GM12875 (cell line): ENCODE measurements at regions not wholly inside any gene's neighbourhood (a gene's known extent, or its start where the extent isn't known, plus 50 kb on each side); places are given as distances from the start of the nearest gene placed in this dataset.

ENCODE experiments used
- H3K4me3 ChIP-seq: one replicate; pipeline ENCODE4 v1.5.1; 2011; ENCODE audit warnings: low read depth, low read length, control low read depth
- CTCF ChIP-seq: IDR thresholded peaks from 2 replicates; pipeline ENCODE4 v1.5.1; 2011; ENCODE audit warnings: low read depth, mild to moderate bottlenecking, control low read depth, inconsistent platforms, low read length, moderate library complexity, borderline replicate concordance; ENCODE audit not compliant: insufficient read depth

- no peak for TF ChIP-seq CTCF
- H3K4me3 ChIP-seq, result no peak overlapping the region
These were observed 534.4 kb upstream of the PKN2 start for GRCh38 chr1:88149686-88150085.

GRCh38 chr1:88150330-88150729, 533.7 kb upstream of the PKN2 start:
- H3K4me3 ChIP-seq, result no peak overlapping the region
- TF ChIP-seq CTCF, result no peak

GRCh38 chr1:88163187-88163586, 520.9 kb upstream of the PKN2 start:
- no peak for TF ChIP-seq CTCF
- no peak overlapping the region for H3K4me3 ChIP-seq

- H3K4me3 ChIP-seq, result no peak overlapping the region
- no peak for TF ChIP-seq CTCF
These were observed 515.9 kb upstream of the PKN2 start for GRCh38 chr1:88168126-88168525.

GRCh38 chr1:88169139-88169538, 514.9 kb upstream of the PKN2 start:
- TF ChIP-seq CTCF, result no peak
- H3K4me3 ChIP-seq, result no peak overlapping the region

- H3K4me3 ChIP-seq, result no peak overlapping the region
- no peak for TF ChIP-seq CTCF
These were observed 514.1 kb upstream of the PKN2 start for GRCh38 chr1:88169939-88170338.

GRCh38 chr1:88175120-88175630, 508.9 kb upstream of the PKN2 start:
- H3K4me3 ChIP-seq, result no peak overlapping the region
- no peak for TF ChIP-seq CTCF
